ENCODE measurements at regions not wholly inside any gene's neighbourhood (a gene's known extent, or its start where the extent isn't known, plus 50 kb on each side); places are given as distances from the start of the nearest gene placed in this dataset.

DNA sequence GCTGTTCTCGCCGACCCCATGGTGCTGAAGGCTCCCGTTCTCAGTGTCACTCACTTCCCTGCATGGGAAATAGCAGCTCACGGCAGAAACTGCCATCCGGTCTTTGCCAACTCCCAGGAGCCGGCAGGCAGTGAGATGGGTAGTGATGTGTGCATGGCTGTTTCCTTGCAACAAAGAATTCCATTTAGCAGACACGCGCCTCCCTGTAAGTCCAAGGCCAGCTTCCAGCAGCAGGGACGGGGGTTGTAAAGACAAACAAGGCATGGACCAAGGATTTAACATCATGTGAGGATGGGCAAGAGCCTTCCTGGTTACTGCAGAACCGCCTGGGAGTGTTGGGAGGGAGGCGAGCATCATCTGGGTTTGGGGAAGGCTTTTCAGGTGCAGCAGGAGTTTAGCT, 273.1 kb downstream of the GLRX3 start:
- DNase-seq: no peak

DNA sequence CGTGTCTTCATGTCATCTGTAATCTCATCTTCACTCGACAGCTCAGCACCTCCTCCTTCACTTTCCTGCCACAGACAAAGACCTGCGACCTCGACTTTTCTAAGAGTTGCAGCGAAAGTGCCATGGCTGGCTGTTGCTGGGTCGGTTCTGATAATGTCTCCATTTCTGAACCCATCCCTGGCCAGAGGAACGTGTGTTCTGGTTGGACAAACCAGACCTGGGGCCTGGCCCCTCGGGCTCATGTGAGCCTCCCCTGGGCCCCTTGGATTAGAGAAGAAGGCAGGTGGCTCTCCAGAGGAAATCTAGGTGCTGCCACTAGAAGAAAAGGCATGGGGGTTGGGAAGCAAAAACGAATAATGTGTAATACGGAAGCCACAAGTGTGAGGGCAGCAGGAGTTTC, 273.7 kb downstream of the GLRX3 start:
- DNase-seq: no peak

DNA sequence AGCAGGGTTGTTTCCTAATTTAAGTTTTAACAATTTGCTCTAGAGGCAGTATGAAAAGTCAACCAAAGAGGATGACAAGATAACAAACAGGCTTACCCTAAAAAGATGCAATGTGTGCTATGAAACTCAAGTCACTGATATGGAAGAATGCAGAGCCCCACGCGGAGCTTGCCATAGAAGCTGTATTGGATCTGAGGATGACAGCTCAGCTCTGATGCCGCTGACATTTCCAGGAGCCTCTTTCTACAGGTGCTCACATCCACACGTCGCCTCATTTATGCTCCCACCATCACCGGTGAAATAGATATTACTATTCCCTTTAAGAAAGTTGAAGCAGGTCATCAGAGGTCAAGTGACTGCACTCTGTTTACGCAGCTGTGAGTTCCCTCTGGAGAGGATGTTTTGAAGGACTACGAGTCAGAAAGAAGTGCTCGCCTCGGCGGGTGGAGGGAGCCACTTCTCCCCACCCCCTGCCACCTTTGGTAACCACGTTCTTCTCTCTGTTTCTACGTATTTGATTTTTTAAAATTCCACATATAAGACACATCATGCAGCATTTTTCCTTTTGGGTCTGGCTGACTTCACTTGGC, 275.4 kb downstream of the GLRX3 start:
- no peak for DNase-seq

DNA sequence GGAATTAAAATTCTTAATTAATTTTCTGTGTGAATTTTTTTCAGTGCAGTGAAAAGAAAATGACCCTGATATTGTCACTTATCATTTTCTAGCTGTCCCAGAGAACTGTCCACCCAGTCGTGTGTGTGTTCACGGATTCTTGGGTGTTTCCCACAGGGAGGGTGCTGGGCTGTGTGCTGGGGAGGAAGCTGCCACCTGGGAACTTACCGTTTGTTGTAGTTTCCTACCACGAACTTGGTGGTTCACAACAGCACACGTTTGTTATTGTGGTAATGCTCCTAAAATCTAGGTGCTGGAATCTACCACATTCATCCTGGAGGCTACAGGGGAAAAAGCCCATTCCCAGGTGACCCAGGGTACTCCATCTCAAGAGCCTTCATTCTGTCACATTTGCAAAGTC, 276.1 kb downstream of the GLRX3 start:
- DNase-seq: no peak

DNA sequence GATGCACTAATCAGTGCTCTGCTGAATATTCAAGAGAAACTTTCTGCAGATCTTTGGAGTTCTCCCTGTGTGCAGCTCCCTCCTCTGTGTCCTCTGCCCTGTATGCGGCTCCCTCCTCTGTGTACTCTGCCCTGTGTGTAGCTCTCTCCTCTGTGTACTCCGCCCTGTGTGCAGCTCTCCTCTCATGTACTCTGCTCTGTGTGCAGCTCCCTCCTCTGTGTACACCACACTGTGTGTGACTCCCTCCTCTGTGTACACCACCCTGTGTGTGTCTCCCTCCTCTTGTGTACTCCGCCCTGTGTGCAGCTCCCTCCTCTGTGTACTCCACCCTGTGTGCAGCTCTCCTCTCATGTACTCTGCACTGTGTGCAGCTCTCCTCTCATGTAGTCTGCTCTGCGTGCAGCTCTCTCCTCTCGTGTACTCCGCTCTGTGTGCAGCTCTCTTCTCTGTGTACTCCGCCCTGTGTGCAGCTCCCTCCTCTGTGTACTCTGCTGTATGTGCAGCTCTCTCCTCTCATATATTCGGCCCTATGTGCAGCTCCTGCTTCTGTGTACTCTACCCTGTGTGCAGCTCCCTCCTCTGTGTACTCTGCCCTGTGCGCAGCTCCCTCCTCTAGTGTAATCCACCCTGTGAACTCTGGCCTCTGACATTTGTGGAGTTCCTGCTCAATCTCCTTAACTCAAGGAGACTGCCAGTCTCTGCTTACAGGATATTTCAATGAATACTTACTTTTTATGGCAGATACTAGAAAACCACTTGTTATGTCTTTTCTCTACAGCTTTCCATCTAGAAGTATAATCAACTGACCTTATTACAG, 280.4 kb downstream of the GLRX3 start:
- no peak for DNase-seq

DNA sequence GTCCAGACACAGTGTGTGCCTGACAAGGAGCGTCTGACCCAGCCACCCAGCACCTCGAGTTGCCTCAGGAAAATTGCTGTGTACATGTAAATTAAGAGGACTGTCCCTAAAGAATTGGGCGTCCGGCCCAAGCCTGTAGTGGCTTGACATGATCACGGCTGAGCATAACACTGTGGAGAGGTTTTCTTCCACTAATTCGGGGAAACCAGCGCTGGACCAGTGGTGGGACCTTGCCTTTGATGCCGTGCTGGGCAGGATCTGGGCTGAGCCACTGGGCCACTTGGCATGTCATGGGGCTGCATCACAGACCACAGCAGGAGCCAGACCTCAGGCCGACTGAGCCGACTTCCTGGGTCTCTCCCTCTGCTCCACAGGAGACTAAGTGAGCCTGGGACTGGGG, 282.5 kb downstream of the GLRX3 start:
- no peak for DNase-seq

DNA sequence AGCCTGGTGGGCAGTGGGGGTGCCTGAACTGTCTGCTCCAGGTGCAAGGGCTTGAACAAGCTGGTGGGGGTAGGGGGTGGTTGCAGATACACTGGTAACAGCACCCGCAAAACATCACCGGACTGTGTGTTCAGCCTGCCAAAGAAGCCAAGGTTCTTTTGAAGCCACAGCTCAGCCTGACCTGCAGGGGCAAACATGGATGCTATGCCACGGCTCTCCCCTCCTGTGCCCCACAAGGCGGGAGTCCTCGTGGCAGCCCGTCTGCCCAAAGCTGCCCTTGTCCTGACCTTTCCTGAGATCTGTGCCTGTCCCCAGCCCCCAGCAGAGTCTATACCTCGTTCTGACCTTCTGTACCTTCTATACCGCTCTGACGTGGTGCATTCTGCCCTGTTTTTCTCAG, 285.7 kb downstream of the GLRX3 start:
- DNase-seq: no peak

DNA sequence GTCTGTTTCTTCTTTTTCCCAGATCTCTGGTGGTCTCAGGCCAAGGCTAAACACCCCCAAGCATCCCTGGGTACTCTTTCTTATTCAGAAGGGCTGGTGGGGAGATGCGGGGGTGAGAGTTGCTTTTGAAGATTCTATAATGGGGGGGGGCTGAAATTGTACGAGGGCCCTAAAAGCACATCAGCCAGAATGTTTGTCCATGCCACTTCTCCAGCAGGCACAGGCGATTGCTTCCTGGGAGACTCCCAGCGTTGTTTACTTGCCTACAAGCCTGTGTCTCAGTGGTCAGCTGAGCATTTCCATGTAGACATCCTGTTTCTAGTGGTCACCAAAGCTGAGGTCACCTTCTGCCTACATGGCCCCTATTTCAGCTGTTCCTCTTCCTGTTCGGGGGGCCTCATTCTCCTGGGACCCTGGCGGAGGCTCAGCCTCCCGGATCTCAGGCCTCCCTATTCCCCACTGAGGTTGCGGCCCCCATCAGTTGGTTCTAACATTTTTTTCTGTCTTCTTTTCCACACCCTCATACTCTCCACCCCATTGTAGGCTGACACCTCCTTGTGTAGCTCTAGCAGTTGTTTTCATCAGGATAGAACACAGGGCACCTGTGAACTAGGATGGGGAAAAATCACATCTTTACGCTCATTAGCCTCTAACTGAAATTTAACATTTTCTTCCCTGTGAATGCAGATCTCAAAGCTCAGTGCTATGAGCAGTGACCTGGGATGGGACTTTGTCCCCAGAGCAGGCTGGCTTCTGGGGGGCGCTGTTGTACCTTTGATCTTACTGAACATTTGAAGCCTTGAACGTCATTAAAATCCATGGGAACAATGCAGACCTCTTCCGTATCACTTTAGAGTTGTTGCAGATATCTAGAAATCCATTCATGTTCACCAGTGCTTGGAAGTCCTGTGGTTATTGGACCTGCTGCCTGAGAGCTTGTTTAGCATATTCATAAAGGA, 286.5 kb downstream of the GLRX3 start:
- DNase-seq: no peak

DNA sequence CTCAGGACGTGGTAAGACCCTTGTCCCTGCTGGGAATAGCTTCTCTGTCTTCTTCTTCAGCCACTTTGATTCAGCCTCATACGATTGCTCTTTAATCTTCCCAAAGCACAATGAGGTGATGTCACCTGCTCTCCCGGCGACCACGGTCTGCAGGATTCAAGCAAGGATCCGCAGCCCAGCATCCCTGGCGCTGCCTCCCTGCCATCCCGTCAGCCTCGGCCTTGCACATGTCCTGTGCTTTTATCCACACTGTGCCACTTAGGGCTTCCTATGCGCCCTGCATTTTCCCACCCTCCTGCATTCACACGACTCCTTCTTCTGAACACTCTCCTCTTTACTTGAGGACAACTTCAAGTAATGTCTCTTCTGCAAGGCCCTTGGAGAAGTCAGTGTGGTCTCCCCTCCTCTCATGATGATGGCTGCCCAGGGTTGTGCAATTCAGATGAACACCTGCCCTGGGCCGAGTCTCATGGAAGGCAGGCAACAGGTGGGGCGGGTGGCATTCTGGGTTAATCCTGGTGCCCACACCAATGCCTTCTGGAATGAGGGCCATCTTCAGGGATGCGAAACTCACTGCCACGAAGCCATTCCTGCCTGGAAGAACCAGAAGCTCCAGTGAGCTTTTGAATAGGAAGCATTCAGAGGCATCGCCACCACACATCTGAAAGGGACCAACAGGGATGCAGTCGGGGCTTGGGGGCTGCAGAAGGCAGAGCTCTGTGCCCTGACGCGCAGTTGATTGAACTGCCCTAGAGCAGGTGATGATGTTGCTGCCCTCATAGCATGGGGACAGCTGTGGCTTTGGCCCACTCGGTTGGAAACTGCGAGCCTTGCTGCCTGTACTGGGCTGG, 287.5 kb downstream of the GLRX3 start:
- no peak for DNase-seq

DNA sequence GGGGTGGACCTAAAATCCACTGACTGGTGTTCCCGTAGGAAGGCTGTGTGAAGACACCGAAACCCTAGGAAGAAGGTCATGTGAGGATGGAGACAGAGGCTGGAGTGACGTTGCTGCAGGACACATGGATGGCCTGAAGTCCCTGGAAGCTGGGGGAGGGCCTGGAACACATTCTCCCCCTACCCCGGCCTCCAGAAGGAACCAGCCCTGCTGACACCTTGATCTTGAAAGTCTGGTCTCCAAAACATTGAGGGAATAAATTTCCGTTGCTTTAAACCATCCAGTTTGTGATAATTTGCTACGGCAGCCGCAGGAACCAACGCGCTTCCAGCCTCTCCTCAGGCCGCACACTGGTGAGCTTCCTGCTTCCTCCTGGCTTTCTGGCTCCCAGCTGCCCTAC, 288.2 kb downstream of the GLRX3 start:
- DNase-seq: no peak

DNA sequence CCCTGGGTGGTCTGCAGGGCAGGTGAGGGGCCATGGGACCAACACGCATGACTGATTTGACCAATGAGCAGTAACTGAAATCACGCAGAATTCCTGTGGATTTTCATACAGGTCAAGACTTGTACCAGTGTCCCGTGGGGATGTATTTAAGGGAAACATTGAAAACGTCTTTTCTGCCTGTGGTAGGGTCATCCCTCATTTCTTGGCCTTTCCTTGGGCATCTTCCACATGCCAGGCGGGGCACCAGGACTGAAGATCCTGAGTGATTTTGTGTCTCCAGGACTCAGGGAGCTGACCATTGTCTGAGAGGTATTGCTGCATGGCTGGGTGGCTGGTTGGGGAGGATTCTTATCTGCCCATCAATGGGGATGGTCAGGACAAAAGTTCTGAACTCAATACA, 289.0 kb downstream of the GLRX3 start:
- DNase-seq: no peak

DNA sequence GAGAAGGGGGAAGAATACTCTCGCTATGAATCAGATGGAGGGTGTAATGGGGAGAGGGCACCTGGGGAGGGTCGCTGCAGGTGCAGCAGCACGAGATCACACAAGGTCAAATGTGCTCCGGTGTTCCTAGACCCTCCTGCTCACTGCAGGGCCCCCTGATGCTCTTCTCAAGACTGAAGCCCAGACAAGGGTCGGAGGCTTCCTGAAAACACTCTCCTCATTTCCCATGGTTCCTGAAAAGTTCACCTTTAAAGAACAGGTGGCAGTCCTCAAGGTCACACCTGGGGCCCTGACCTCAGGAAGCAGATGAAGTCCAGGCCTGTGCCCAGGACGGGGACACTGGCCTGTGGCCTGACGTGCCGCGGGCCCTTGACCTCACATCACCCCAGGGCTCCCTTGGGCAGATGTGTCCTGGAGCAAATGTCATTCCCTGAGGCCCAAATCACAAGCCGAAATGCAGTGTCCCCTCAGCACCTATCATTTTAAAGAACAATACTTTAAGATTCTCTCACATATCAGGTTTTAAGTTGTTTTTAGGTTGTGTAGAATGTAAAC, 289.8 kb downstream of the GLRX3 start:
- DNase-seq: no peak

DNA sequence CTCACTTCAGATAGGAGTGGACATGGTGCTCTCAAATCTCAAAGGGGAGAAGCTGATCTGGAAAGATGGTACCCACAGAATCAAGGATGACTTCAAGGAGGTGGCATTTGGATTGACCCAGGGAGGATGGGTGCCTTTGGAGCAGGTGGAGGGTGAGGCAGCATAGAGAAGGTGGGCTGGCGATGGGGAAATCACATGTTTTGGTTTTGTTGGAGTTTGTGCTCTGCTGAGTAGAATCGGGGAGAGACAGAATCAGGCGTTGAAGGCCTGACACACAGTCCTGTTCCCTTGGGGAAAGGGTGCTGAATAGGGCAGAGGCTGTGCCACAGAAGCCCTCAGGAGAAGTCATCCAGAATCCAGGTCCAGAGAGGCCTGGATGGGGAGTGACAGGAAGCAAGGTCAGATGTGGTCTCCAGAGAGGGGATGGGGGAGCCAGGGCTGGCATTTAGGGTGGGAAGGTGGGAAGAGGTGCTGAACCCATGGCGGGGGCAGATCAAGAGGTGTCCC, 291.1 kb downstream of the GLRX3 start:
- no peak for DNase-seq

DNA sequence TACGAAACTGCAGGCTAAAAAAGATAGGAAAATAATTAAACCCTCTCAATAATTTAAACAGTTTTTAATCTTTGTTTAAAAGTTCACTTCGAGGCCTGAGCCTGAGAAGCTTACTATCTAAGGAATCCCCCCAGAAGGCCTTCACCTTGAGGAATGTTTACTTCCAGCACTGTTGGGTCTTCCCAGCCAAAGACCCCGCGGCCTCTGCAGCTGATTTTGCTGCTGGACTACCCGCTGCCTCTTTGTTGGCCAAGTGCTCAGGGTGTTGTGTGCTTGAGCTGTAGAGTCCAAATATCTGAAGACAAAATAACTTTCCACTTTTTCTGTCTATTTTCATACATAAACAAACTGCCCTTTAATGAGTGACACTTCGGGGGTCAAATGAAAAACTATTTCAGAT, 292.7 kb downstream of the GLRX3 start:
- DNase-seq: no peak

DNA sequence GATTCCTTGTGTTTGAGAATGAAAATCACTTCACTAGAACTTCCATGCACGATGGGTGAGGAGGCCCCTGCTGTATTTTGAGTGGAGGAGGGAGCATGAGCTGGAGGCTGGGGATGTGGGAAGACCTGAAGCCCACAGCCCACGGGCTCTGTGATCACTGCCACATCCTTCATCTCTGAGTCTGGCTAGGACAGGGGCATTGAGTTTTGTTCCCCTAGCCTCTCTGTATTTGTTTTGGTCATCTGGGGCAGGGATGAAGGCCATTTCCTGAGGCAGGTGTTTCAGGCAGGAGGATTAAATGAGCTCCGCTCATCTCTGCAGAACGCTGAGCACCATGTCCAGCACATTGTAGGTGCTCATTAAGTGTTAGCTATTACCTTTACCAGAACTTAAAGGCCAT, 293.6 kb downstream of the GLRX3 start:
- DNase-seq: no peak

DNA sequence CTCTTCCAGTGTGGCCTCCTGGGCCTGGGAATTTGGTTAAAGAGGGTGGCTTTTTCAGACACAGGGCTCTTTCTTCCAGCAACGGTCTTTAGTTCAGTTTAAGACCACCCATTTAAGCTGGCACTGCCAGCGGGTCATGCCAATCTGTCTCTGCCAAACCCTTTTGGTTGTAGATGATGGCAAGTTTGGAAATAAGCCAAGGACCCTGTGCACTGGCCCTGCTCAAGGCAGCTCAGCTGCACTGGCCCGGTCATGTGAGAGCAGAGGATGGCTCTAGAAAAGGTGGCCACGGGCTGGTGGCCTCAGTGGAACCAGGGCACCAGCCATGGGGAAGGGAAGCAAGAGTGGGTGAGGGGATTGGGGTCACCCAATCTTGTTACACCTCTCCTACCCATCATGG, 294.1 kb downstream of the GLRX3 start:
- DNase-seq: no peak

DNA sequence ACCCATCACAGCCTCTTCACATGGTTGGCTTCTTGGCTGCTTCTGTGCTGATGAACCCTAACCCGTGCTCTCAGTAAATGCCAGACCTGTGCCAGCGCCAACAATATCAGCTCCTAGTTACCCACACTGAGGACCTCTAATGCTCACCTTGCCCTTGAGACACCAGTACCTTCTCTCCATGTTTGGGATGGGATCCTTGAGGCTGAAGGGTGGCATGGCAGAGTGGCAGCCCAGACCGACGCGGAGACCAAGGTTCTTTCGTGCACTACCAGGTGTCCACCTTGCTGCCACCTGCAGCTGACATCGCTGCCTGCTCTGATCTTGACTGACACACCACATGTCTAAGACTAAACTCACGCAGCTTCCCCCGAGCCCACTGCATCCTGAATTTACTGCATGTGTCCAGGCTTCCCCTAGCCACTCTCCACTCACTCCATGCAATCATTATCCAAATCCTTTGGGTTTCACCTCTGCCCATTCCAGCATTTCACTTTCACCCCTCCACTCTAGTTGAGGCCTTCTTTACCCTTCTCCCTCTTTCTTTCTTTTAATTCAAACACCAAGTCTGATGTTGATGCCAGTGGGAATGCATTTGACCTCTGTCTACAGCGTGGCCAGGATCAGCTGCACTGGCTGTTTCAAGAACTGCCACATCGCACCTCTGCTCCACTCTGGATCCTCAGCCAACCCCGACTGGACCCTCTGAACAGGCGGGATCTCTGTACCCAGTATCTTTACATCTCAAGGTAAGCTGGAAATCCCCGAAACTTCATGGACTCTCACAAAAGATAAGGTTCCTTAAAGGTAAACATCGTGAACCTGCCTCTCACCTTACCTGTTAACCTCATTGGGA, 294.9 kb downstream of the GLRX3 start:
- no peak for DNase-seq

DNA sequence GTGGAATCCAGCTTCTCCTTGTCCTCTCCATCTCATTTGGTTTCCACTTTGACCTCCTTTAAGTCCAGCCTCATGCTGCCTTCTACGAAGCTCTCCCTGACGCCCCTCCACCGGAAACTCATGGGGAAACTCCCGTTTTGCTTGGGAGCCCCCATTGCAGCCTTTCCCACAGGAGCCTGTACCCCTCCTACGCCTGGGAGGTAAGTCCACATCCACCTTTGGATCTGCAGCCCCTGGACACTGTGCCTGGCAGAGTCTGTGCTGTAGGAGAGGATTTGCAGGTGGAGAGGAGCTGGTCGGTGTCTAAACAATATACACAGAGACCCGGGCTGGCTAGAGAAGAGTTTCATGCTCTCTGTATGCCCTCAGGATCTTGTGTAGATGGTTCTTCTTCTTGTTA, 296.1 kb downstream of the GLRX3 start:
- DNase-seq: no peak

DNA sequence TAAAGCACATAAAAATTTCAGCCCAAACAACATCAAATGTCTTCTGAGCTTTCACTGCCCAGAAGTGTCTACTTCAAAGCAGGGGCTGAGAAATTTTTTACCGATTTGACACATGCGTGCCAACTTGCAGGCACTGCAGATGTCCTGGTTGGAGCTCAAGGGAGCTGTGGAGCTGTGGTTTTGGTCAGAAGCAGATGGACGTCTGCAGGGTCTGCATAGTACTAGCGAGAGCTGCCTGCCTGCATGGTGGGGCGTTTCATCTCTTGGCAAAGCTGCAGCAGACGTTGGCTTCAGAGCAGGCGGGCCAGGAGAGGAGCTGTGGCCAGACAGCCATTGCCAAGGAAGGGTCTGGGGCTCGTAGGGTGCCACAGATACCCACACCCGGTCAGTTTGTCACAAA, 296.7 kb downstream of the GLRX3 start:
- no peak for DNase-seq

DNA sequence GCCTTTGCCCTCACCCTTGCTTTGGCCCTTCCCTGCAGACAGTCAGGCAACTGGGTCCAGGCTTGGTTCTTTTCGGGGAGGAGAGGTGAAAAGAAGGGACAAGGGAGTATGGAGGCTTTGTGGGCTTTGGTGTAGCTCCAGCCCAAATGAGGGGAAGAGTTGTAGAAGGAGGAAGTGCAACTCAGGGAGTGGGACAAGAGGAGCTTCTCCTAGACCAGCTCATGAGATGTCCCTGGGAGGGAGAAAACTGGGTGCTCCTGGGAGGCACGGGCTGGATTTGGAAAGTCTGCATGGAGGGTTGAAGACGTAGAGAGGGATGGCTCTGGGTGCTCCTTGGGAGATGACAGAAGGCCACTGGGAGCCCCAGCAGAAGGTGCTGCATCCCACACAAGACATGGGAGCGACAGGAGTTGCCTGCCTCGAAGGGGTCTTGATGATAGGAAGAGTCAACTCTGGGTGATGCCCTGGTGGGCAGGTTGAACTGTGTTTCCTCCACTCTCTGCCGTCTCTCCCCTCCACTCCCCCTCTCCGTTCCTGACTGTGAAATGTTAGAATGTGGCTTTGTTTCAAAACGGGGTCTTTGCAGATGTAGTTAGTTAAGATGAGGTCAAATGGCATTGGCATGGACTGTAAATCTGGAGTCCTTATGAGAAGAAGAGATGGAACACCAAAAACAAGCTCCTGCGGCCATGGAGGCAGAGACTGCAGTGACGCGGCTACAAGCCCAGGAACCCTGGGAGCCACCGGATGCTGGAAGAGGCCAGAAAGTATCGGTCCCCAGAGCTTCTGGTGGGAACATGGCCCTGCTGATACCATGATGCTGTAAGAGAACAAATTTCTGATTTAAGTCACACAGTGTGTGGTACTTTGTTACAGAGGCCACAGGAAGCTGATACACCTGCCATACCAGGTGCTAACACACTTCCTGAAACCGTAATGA, 298.5 kb downstream of the GLRX3 start:
- DNase-seq: no peak

All from NCI-H1694 treated with DMSO at 0.1 percent for 48 hours (cell line).